ENCODE measurements at regions not wholly inside any gene's neighbourhood (a gene's known extent, or its start where the extent isn't known, plus 50 kb on each side); places are given as distances from the start of the nearest gene placed in this dataset.

GRCh38 chr20:58011106-58011946 lies 217.1 kb downstream of the ANKRD60 start:
- in situ Hi-C loops (cut with HindIII; ENCODE audit: low sequenced_read_pairs): no loop called here
- H3K4me3 ChIP-seq (ENCODE audit: low read depth, low read length): no peak overlapping the region
- no peak for DNase-seq (ENCODE audit: low read depth, low spot score)
- no peak for TF ChIP-seq CTCF (IDR thresholded peaks at IDR 0.05; ENCODE audit: low read depth, low read length)

GRCh38 chr20:58010666-58011065 lies 217.8 kb downstream of the ANKRD60 start:
- in situ Hi-C loops (cut with HindIII; ENCODE audit: low sequenced_read_pairs): no loop called here
- DNase-seq (ENCODE audit: low read depth, low spot score): no peak
- no peak overlapping the region for H3K4me3 ChIP-seq (ENCODE audit: low read depth, low read length)
- no peak for TF ChIP-seq CTCF (IDR thresholded peaks at IDR 0.05; ENCODE audit: low read depth, low read length)

- no peak overlapping the region for H3K4me3 ChIP-seq (ENCODE audit: low read depth, low read length)
- no peak for TF ChIP-seq CTCF (IDR thresholded peaks at IDR 0.05; ENCODE audit: low read depth, low read length)
- in situ Hi-C loops (cut with HindIII; ENCODE audit: low sequenced_read_pairs): no loop called here
- DNase-seq (ENCODE audit: low read depth, low spot score): no peak
These were observed 218.3 kb downstream of the ANKRD60 start for GRCh38 chr20:58010186-58010585.

GRCh38 chr20:58008866-58009265 lies 219.6 kb downstream of the ANKRD60 start:
- TF ChIP-seq CTCF (IDR thresholded peaks at IDR 0.05; ENCODE audit: low read depth, low read length): no peak
- DNase-seq (ENCODE audit: low read depth, low spot score): no peak
- H3K4me3 ChIP-seq (ENCODE audit: low read depth, low read length): no peak overlapping the region
- in situ Hi-C loops (cut with HindIII; ENCODE audit: low sequenced_read_pairs): no loop called here

- DNase-seq (ENCODE audit: low read depth, low spot score): no peak
- in situ Hi-C loops (cut with HindIII; ENCODE audit: low sequenced_read_pairs): no loop called here
- no peak overlapping the region for H3K4me3 ChIP-seq (ENCODE audit: low read depth, low read length)
- no peak for TF ChIP-seq CTCF (IDR thresholded peaks at IDR 0.05; ENCODE audit: low read depth, low read length)
These were observed 220.0 kb downstream of the ANKRD60 start for GRCh38 chr20:58008413-58008812.

GRCh38 chr20:58007947-58008346 lies 220.5 kb downstream of the ANKRD60 start:
- H3K4me3 ChIP-seq (ENCODE audit: low read depth, low read length): no peak overlapping the region
- TF ChIP-seq CTCF (IDR thresholded peaks at IDR 0.05; ENCODE audit: low read depth, low read length): no peak
- in situ Hi-C loops (cut with HindIII; ENCODE audit: low sequenced_read_pairs): no loop called here
- no peak for DNase-seq (ENCODE audit: low read depth, low spot score)
